ENCODE measurements at regions not wholly inside any gene's neighbourhood (a gene's known extent, or its start where the extent isn't known, plus 50 kb on each side); places are given as distances from the start of the nearest gene placed in this dataset.

- DNase-seq (ENCODE audit: low spot score): no peak
- no peak overlapping the region for H3K4me3 ChIP-seq (ENCODE audit: low read depth, low read length, poor library complexity, severe bottlenecking)
- H3K27me3 ChIP-seq (replicated peaks; ENCODE audit: insufficient read depth, low read depth, low read length, poor library complexity): no peaks in the 10 kb centered on the region
- H3K27ac ChIP-seq (ENCODE audit: low read depth, low read length, poor library complexity, severe bottlenecking): no peak overlapping the region
- no TSS peak for BruUV-seq (replicated peaks)
- TF ChIP-seq CTCF (conservative IDR thresholded peaks at IDR 0.05; ENCODE audit: low read depth, low read length) (no peak), EZH2 (IDR thresholded peaks at IDR 0.05; ENCODE audit: borderline replicate concordance, low read depth, low read length, poor library complexity, severe bottlenecking) (no peak)
- no peaks in the 10 kb centered on the region for H3K9me3 ChIP-seq (ENCODE audit: low read depth, low read length, poor library complexity, severe bottlenecking)
- ChIA-PET CTCF (no interaction called here), POLR2A (ENCODE audit: low non-redundant PET) (no interaction called here)
- H3K4me1 ChIP-seq (ENCODE audit: insufficient read depth, low read length, poor library complexity, severe bottlenecking): peaks cover 3% of the 10 kb centered on the region
- H3K36me3 ChIP-seq (ENCODE audit: insufficient read depth, low read length, poor library complexity, severe bottlenecking): no peaks in the 10 kb centered on the region
- intact Hi-C loops (cut with micrococcal nuclease; ENCODE audit: unreplicated experiment): no loop called here
These were observed 721.9 kb downstream of the OTOL1 start for GRCh38 chr3:162218479-162218878.

GRCh38 chr3:162224746-162225145 is 728.1 kb downstream of the OTOL1 start:
- TF ChIP-seq EZH2 (IDR thresholded peaks at IDR 0.05; ENCODE audit: borderline replicate concordance, low read depth, low read length, poor library complexity, severe bottlenecking): no peak
- no peak for TF ChIP-seq CTCF (conservative IDR thresholded peaks at IDR 0.05; ENCODE audit: low read depth, low read length)
- H3K36me3 ChIP-seq (ENCODE audit: insufficient read depth, low read length, poor library complexity, severe bottlenecking): no peaks in the 10 kb centered on the region
- CTCF ChIA-PET: no interaction called here
- POLR2A ChIA-PET (ENCODE audit: low non-redundant PET): no interaction called here
- intact Hi-C loops (cut with micrococcal nuclease; ENCODE audit: unreplicated experiment): no loop called here
- no peak for DNase-seq (ENCODE audit: low spot score)
- H3K4me1 ChIP-seq (ENCODE audit: insufficient read depth, low read length, poor library complexity, severe bottlenecking): no peaks in the 10 kb centered on the region
- BruUV-seq (replicated peaks): no TSS peak
- H3K27ac ChIP-seq (ENCODE audit: low read depth, low read length, poor library complexity, severe bottlenecking): no peak overlapping the region
- H3K4me3 ChIP-seq (ENCODE audit: low read depth, low read length, poor library complexity, severe bottlenecking): no peak overlapping the region
- H3K27me3 ChIP-seq (replicated peaks; ENCODE audit: insufficient read depth, low read depth, low read length, poor library complexity): no peaks in the 10 kb centered on the region
- H3K9me3 ChIP-seq (ENCODE audit: low read depth, low read length, poor library complexity, severe bottlenecking): no peaks in the 10 kb centered on the region

- POLR2A ChIA-PET (ENCODE audit: low non-redundant PET): no interaction called here
- Histone ChIP-seq H3K4me1 (ENCODE audit: insufficient read depth, low read length, poor library complexity, severe bottlenecking) (no peaks in the 10 kb centered on the region), H3K4me3 (ENCODE audit: low read depth, low read length, poor library complexity, severe bottlenecking) (no peak overlapping the region), H3K27ac (ENCODE audit: low read depth, low read length, poor library complexity, severe bottlenecking) (no peak overlapping the region), H3K9me3 (ENCODE audit: low read depth, low read length, poor library complexity, severe bottlenecking) (no peaks in the 10 kb centered on the region), H3K27me3 (replicated peaks; ENCODE audit: insufficient read depth, low read depth, low read length, poor library complexity) (no peaks in the 10 kb centered on the region), H3K36me3 (ENCODE audit: insufficient read depth, low read length, poor library complexity, severe bottlenecking) (no peaks in the 10 kb centered on the region)
- CTCF ChIA-PET: no interaction called here
- intact Hi-C loops (cut with micrococcal nuclease; ENCODE audit: unreplicated experiment): no loop called here
- DNase-seq (ENCODE audit: low spot score): no peak
- TF ChIP-seq EZH2 (IDR thresholded peaks at IDR 0.05; ENCODE audit: borderline replicate concordance, low read depth, low read length, poor library complexity, severe bottlenecking) (no peak), CTCF (conservative IDR thresholded peaks at IDR 0.05; ENCODE audit: low read depth, low read length) (no peak)
- BruUV-seq (replicated peaks): no TSS peak
These were observed 740.3 kb downstream of the OTOL1 start for GRCh38 chr3:162236949-162237348.

Measured in A673 (cell line).